NCI-H2196 treated with DMSO at 0.1 percent for 48 hours (cell line): ENCODE measurements at regions not wholly inside any gene's neighbourhood (a gene's known extent, or its start where the extent isn't known, plus 50 kb on each side); places are given as distances from the start of the nearest gene placed in this dataset.
"Not testable (repeated sequence)": the region's sequence is repeated elsewhere in the genome, so short reads cannot be mapped to it uniquely, and the experiment has no call there.

Experiments used
- DNase-seq: peaks from one replicate; lab custom pipeline; 2025; ENCODE audit not compliant: unreplicated experiment; lab: John Stamatoyannopoulos, UW

GRCh38 chr6:21333715-21334114 lies 259.8 kb upstream of the SOX4 start:
- no peak for DNase-seq

GRCh38 chr6:21334651-21335050 lies 258.9 kb upstream of the SOX4 start:
- DNase-seq, result no peak

- no peak for DNase-seq
These were observed 258.0 kb upstream of the SOX4 start for GRCh38 chr6:21335591-21335990.

GRCh38 chr6:21337263-21337662 lies 256.3 kb upstream of the SOX4 start:
- no peak for DNase-seq

- no peak for DNase-seq
These were observed 253.0 kb upstream of the SOX4 start for GRCh38 chr6:21340573-21340972.

GRCh38 chr6:21341910-21342309 lies 251.6 kb upstream of the SOX4 start:
- DNase-seq, result no peak

- DNase-seq, result no peak
These were observed 251.1 kb upstream of the SOX4 start for GRCh38 chr6:21342501-21342900.

GRCh38 chr6:21345704-21346103 lies 247.8 kb upstream of the SOX4 start:
- not testable (repeated sequence) for DNase-seq

GRCh38 chr6:21348146-21348503 lies 245.4 kb upstream of the SOX4 start:
- DNase-seq, result no peak

GRCh38 chr6:21348504-21349195 lies 244.9 kb upstream of the SOX4 start:
- DNase-seq, result no peak

GRCh38 chr6:21349834-21350233 lies 243.7 kb upstream of the SOX4 start:
- DNase-seq, result no peak

- no peak for DNase-seq
These were observed 242.6 kb upstream of the SOX4 start for GRCh38 chr6:21350926-21351325.

- DNase-seq, result no peak
These were observed 241.4 kb upstream of the SOX4 start for GRCh38 chr6:21352131-21352530.

- no peak for DNase-seq
These were observed 238.7 kb upstream of the SOX4 start for GRCh38 chr6:21354805-21355238.

- no peak for DNase-seq
These were observed 237.9 kb upstream of the SOX4 start for GRCh38 chr6:21355638-21356037.

- DNase-seq, result no peak
These were observed 236.3 kb upstream of the SOX4 start for GRCh38 chr6:21357262-21357661.

- no peak for DNase-seq
These were observed 233.6 kb upstream of the SOX4 start for GRCh38 chr6:21359926-21360325.

- no peak for DNase-seq
These were observed 233.2 kb upstream of the SOX4 start for GRCh38 chr6:21360336-21360735.

GRCh38 chr6:21367148-21367547 lies 226.4 kb upstream of the SOX4 start:
- DNase-seq, result no peak

- no peak for DNase-seq
These were observed 225.8 kb upstream of the SOX4 start for GRCh38 chr6:21367649-21368154.

- no peak for DNase-seq
These were observed 222.5 kb upstream of the SOX4 start for GRCh38 chr6:21371061-21371460.

- no peak for DNase-seq
These were observed 221.8 kb upstream of the SOX4 start for GRCh38 chr6:21371676-21372171.
